ENCODE measurements at regions not wholly inside any gene's neighbourhood (a gene's known extent, or its start where the extent isn't known, plus 50 kb on each side); places are given as distances from the start of the nearest gene placed in this dataset.

- DNase-seq = no peak
These were observed 116.1 kb upstream of the RAB6C start for GRCh38 chr2:129863350-129863749.

- no peak for DNase-seq
These were observed 114.7 kb upstream of the RAB6C start for GRCh38 chr2:129864719-129865118.

DNA sequence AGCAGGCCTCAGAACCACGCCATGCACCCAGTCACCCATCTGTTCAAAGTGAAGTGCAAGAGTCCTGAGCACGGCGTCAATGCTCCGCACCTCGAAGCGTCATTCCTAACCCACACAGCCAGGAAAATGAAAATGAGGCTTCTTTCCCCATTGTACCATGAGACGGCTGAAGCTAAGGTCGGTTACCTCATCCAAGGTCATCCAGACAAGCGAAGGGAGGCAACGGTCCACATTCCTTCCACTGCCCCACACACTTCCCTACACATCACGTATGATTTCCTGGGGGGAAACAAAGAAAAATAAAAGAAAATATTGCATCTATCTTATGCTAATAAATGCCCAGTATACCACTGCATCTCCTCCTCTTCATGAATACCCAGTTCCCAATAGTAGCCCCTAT, 113.5 kb upstream of the RAB6C start:
- no peak for DNase-seq

DNA sequence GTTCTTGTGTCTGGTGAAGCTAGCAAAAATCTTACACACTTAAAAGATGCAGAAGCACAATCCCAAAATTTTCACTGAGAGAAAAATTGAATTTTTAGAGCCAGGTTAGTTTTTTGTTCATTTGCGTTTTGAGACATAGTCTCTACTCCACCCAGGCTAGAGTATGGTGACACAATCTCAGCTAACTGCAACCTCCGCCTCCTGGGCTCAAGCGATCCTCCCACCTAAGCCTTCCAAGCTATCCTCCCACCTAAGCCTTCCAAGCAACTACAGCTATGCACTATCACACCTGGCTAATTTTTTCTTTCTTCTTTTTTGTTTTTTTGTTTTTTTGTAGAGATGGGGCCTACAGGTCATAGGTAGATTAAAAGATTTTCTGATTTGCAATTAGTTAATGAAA, 113.1 kb upstream of the RAB6C start:
- no peak for DNase-seq

DNA sequence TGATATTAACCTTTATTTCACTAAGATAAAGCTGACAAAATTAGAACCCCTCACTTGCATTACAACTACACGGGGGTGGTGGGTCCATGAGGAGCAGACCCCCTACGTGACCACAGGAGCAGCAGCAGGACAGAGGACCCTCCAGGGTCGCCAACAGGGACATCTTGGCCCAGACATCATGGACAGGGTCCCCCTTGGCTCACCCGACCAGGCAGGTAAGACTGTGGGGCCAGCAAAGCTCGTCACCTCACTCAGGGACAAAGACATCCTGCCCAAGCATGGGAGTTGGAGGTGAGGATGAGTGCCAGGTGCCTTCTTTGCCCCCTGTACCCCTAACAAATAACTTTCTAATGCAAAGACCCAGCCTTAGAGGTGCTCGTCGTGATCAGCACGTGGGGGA, 111.3 kb upstream of the RAB6C start:
- no peak for DNase-seq

GRCh38 chr2:129870685-129871241, 108.7 kb upstream of the RAB6C start:
- no peak for DNase-seq

DNA sequence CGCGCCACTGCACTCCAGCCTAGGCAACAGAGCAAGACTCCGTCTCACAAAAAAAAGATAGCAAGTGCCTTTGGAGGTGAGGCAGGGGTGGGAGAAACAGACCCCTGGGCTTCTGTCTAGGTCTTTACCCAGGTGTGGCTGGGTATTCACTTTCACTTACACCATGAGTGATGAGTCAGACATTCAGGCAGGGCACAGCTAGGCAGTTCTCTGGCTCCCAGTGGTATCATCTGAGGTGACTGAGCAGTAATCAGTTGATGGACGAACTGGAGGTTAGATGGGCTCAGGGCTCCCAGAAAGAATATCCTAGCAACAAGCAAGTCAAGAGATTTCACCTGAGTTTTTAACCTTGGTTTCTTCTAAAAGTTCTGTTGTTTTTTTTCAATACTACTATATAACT, 107.0 kb upstream of the RAB6C start:
- DNase-seq = no peak

- DNase-seq = no peak
These were observed 102.9 kb upstream of the RAB6C start for GRCh38 chr2:129876541-129876940.

DNA sequence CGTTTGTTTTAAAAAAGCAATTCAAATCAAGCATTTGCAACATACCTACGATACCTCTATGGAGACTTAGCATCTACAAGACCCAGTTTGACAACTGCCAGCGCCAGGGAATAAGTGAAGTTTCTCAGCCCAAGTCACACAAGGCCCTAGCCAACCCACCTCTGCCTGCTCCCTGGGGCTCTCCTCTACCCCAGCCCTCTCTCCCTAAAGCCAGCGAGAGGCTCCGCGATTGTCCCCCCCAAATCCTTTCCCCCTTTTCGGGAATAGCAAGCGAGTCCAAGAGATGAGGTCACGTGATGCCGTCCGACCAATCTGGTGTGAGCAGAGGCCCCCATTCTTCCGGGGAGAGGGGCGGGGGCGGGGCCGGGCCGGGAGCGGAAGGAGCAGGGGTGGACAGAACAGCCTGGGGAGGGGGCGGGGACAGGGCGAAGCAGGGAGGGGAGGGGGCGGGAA, 102.2 kb upstream of the RAB6C start:
- peak; percentile 68 to 81 for DNase-seq

GRCh38 chr2:129877795-129878775, 101.4 kb upstream of the RAB6C start:
- DNase-seq = peak; percentile 9 to 39

- DNase-seq = no peak
These were observed 99.8 kb upstream of the RAB6C start for GRCh38 chr2:129879614-129880180.

DNA sequence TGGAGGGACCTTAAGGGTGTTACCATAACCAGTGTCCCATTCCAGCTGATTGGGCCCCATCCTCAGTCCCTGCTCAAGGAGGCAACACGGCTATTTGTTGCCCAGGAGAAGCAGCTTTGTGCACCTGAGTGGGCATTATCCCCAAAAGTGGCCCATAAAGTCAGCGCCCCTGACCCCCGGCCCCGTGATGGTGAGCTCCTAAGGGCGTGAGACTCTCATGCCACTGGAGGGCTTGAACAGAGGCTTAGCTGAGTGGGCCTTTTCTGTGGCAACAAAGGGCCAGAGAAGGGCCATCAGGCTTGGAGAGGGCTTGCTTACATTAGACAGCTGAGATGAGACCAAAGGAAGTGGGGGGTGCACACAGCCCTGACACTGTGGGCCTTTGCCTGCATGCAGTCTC, 99.2 kb upstream of the RAB6C start:
- DNase-seq = no peak

- no peak for DNase-seq
These were observed 98.5 kb upstream of the RAB6C start for GRCh38 chr2:129880971-129881370.

DNA sequence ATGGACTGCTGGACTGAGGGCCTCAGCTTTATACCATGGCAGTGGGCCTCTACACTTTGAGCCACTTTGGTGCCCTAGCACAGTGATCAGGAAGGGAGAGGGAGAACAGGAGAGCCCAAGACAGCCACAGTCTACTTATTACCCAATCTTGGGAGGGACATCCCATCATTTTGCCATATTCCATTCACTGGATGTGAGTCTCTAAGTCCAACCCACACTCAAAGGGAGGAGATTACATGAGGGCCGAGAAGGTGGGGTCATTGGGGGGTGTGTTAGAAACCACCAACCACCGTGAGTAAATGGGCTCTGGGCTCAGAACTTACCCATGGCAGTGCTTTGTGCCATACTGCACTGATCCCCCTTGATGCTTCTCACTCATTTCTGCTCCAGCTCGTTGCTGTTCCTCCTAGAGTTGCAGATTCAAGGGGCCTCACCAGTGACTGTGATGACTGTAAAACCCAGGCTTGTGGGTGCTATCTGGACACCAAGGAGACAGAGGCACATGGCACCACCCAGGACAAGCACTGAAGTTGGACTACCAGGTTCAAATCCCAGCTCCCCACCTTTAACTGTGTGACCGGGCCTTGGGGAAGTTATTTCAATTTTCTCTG, 97.6 kb upstream of the RAB6C start:
- DNase-seq = no peak

GRCh38 chr2:129882476-129882875, 97.0 kb upstream of the RAB6C start:
- no peak for DNase-seq

DNA sequence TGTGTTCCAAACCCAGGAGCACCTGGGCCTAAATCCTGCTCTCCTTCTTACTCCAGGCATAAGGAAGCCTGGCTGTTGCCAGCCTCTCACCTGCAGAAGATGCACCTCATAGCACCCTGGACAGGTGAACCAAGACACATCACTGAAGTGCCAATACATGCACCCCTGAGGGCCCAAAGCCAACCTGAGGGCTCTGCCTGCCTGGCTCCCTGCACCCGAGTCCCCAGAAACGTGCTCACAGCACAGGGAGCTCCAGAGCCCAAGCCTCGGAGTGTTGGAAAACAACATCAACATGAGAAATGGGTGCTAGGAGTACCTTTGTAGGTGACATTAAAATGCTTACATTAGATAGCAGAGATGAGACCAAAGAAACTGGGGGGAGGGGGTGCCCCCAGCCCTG, 96.3 kb upstream of the RAB6C start:
- DNase-seq = no peak

GRCh38 chr2:129884221-129884786, 95.2 kb upstream of the RAB6C start:
- DNase-seq = no peak

DNA sequence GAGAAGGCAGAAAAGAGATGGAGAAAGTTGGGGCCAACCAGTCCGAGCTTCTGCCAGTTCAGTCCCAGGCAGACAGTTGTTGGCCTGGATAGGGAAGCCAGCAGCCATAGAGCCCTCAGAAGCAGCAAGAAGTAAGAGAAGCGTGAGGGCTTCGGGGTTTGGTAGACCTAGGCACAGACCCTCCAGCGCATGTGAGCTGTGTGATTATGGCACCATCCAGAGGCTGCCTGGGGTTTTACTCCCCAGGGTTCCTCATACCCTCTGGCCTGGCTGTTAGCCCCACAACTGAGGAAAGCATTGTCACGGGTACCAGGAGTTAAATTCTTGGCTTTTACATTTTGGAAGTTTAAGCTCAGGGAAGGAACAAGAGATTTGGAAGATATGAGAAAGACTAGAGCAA, 93.7 kb upstream of the RAB6C start:
- no peak for DNase-seq

DNA sequence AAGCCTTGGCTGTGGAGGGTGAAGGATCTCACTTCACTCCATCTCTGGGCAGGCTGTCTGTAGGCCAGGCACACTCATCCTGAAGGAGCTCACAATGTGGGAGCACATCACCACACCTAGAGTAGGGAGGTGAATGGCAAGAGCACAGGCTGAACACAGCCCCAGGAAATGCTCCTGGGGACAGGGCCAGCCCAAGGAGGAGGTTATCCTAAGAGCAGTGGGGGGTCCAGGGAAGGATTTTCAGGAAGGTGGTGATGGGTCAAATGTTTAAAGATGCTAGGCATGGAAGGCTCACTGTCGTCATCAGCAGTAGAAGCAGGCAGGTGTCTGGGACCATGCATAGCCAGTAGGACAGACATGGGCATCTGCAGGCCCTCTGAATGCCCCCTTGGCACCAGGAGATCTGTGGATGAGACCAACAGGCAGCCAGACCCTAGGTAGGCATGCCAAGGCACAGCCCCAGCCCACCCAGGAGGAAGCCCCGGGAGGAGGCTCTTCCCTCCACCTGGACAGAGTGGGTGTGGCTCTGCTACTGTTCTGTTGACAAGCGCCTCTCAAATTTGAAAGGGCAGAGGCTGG, 91.7 kb upstream of the RAB6C start:
- DNase-seq = no peak

- no peak for DNase-seq
These were observed 91.0 kb upstream of the RAB6C start for GRCh38 chr2:129888461-129888860.

DNA sequence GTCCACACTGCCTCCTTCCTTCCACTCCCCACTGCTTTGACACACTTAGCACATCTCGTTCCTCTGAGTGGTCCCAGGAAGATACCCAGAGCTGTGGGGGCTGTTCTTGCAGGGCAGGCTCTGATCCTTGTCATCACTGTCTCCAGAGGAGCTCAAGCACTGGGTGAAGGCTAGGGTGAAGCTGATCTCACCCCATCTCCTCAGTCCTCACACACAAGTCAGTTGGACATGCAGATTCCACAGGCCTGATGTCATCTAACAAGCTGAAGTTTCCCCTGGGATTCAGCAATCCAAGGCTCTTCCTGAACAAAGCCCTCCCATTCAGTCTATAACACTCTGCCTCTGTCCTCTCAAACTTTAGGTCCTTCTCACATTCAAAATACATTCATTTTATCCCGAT, 90.6 kb upstream of the RAB6C start:
- no peak for DNase-seq
